NCI-H1417 (cell line): ENCODE measurements at regions not wholly inside any gene's neighbourhood (a gene's known extent, or its start where the extent isn't known, plus 50 kb on each side); places are given as distances from the start of the nearest gene placed in this dataset.
"Not testable (repeated sequence)": the region's sequence is repeated elsewhere in the genome, so short reads cannot be mapped to it uniquely, and the experiment has no call there.

Experiments used
- DNase-seq, 3 experiments: peaks; one replicate each; lab custom pipeline; 2025; lab: John Stamatoyannopoulos, UW

DNA sequence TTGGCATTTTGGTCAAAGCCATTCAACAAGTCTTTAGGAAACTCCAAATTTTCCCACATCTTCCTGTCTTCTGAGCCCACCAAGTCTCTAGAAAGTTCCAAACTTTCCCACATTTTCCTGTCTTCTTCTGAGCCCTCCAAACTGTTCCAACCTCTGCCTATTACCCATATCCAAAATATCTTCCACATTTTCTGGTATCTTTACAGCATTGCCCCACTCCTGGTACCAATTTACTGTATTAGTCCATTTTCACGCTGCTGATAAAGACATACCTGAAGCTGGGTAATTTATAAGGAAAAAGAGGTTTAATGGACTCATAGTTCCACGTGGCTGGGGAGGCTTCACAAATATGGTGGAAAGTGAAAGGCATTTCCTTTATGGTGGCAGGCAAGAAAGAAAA, 56.1 kb upstream of the GABRA3 start:
- not testable (repeated sequence) for DNase-seq

DNA sequence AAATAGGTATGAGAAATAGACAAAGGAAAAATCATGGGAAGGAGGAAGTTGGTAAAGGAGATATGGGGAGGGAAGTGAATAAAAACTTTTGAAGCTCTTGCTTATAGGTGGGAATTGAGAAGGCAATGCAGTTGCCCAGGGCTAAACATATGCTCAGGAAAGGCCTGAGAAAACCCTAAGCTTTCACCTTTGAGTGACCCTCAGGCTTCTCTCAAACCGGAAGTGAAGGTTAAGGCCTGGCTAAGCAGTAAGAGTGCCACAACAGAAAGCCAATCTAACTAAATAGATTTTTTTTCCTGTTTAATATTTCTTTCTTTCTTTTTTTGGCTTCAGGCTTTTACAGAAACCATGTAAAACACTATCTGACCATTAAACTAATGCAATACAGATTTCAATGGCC, 69.5 kb upstream of the GABRA3 start:
- no peak for DNase-seq

DNA sequence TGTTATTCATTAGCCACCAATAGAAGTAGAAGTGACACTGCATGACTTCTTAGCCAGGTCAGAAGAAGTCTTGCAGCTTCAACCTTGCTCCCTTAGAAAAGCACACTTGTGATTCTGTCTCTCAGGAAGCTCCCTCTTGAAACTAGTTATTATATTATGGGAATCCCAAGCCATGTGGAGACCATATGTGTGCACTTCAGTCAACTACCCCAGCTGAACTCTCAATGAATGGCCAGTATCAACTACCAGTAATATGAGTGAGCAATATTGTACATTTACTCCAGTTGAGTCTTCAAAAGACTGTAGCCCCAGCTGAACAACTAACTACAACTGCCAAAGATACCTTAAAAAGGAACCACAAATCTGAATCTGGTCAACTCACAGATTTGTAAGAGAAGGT, 77.1 kb upstream of the GABRA3 start:
- no peak for DNase-seq

DNA sequence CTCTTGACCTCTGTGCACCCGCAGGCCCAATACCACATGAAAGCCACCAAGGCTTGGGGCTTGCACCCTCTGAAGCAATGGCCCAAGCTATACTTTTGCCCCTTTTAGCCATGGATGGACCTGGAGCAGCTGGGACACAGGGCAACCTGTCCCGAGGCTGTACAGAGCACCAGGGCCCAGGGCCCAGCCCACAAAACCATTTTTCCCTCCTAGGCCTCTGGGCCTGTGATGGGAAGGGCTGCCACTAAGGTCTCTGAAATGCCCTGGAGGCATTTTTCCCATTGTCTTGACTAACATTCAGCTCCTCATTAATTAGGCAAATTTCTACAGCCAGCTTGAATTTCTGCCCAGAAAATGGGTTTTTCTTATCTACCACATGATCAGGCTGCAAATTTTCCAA, 79.9 kb upstream of the GABRA3 start:
- DNase-seq: no peak

DNA sequence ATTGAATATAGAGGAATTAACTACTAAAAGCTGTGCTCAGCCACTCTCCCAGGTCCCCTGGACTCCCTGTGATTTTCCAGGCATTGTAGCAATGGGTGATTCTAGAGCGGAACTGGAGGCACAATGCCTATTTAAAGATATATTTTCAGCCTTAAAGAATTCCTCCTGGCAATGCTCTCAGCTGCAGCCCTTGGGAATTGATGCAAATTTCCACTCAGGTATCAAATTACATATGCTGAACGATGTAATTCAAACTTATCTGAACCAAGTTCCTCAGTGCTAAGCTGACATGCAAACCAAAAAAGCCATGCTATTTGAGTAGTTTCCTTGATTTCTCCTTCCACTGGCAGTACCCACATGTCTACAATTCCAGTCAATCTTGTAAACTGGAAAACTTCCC, 86.3 kb upstream of the GABRA3 start:
- DNase-seq: peak in 2 of 3 experiments; percentile 13 to 60

DNA sequence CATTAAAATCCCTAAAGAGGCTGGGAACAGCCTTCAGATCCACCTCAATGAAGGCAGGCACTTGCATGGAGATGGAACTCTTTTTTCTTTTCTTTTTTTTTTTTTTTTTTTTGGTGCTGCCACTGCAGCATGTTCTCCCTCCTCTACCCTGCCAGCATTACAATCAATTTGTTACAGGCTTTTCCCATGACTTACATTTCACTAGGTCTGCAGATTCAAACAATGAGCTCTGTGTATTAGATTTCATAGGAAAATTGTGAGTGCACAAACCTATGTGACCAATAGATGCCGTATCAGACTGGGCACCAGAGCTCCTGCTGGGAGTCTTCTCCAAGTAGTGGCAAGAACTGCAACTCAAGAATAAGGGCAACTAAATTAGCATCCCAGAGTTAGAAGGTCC, 63.8 kb upstream of the GABRQ start:
- no peak for DNase-seq

DNA sequence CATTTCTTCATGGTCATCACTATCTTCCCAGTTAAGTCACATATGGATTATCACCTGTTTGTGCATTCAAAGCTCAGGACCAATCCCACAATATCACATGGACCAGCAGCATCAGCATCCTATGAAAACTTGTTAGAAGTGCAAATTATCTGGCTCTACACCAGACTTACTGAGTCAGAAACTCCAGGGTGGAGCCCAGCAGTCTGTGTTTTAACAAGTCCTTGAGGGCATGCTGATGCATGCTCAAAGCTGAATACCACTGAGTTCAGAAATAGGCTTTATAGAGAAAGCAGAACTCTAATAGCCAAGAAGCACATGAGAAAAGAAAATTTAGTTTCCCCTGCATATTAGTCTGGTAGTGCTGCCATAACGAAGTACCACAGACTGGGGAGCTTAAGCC, 62.4 kb upstream of the GABRQ start:
- no peak for DNase-seq

DNA sequence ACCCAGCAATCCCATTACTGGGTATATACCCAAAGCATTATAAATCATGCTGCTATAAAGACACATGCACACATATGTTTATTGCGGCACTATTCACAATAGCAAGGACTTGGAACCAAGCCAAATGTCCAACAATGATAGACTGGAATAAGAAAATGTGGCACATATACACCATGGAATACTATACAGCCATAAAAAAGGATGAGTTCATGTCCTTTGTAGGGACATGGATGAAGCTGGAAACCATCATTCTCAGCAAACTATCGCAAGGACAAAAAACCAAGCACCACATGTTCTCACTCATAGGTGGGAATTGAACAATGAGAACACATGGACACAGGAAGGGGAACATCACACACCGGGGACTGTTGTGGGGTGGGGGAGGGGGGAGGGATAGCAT, 50.2 kb upstream of the GABRQ start:
- DNase-seq: not testable (repeated sequence)
